Stimulated activated naive CD8-positive, alpha-beta T cell treated with anti-CD3 and anti-CD28 coated beads, Interleukin-15, Interleukin-2, amounts not matched to agents 100 ng/mL and 50 ng/mL, for 24 hours (primary cell): ENCODE measurements at regions not wholly inside any gene's neighbourhood (a gene's known extent, or its start where the extent isn't known, plus 50 kb on each side); places are given as distances from the start of the nearest gene placed in this dataset.
"Not testable (repeated sequence)": the region's sequence is repeated elsewhere in the genome, so short reads cannot be mapped to it uniquely, and the experiment has no call there.

Experiments
- H3K27ac Mint-ChIP-seq: one replicate; pipeline ENCODE4 v1.8.0; 2021; ENCODE audit warnings: mild to moderate bottlenecking, mixed read lengths
- H3K27me3 Mint-ChIP-seq: one replicate; pipeline ENCODE4 v1.8.0; 2021; ENCODE audit warnings: mixed read lengths
- H3K36me3 Mint-ChIP-seq: one replicate; pipeline ENCODE4 v1.8.0; 2021; ENCODE audit warnings: low read depth, mixed read lengths
- H3K4me1 Mint-ChIP-seq: one replicate; pipeline ENCODE4 v1.8.0; 2021; ENCODE audit warnings: low read depth, mixed read lengths
- H3K4me3 Mint-ChIP-seq: one replicate; pipeline ENCODE4 v1.8.0; 2021; ENCODE audit warnings: mild to moderate bottlenecking, mixed read lengths
- H3K9me3 Mint-ChIP-seq: one replicate; pipeline ENCODE4 v1.8.0; 2021; ENCODE audit warnings: mixed read lengths

DNA sequence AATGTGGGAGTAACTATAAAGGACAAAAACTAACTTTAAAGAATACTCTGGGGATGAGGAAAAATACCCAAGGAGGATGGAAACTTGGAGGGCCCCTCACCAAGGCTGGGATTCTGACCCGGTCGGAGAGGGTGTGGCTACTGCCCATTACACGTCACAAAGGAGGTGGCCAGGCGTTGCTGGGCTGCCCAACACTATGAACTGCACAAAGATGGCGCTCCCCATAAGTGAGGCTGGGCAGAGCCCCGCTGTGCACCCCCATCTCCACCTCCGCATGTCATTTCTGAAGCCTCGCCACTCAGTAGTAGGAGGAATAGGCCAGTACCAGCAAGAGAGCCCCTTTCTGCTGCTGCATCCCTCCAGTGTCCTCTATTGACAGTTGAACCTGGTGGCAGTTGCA is 290.1 kb upstream of the ZNF32 start:
- no peak overlapping the region for H3K4me3 Mint-ChIP-seq
- H3K9me3 Mint-ChIP-seq = no peaks in the 10 kb centered on the region
- peaks cover 6% of the 10 kb centered on the region for H3K27me3 Mint-ChIP-seq
- no peak overlapping the region for H3K27ac Mint-ChIP-seq
- H3K36me3 Mint-ChIP-seq = no peaks in the 10 kb centered on the region
- H3K4me1 Mint-ChIP-seq = peaks cover 16% of the 10 kb centered on the region

- no peaks in the 10 kb centered on the region for H3K9me3 Mint-ChIP-seq
- no peaks in the 10 kb centered on the region for H3K27me3 Mint-ChIP-seq
- no peak overlapping the region for H3K4me3 Mint-ChIP-seq
- H3K4me1 Mint-ChIP-seq = no peaks in the 10 kb centered on the region
- no peaks in the 10 kb centered on the region for H3K36me3 Mint-ChIP-seq
- H3K27ac Mint-ChIP-seq = no peak overlapping the region
Observed at GRCh38 chr10:43931308-43931930, 282.7 kb upstream of the ZNF32 start.

- Mint-ChIP-seq H3K36me3 (no peaks in the 10 kb centered on the region), H3K9me3 (no peaks in the 10 kb centered on the region), H3K4me1 (no peaks in the 10 kb centered on the region), H3K4me3 (no peak overlapping the region), H3K27me3 (no peaks in the 10 kb centered on the region), H3K27ac (no peak overlapping the region)
Observed at GRCh38 chr10:43930777-43931176, 282.1 kb upstream of the ZNF32 start.

DNA sequence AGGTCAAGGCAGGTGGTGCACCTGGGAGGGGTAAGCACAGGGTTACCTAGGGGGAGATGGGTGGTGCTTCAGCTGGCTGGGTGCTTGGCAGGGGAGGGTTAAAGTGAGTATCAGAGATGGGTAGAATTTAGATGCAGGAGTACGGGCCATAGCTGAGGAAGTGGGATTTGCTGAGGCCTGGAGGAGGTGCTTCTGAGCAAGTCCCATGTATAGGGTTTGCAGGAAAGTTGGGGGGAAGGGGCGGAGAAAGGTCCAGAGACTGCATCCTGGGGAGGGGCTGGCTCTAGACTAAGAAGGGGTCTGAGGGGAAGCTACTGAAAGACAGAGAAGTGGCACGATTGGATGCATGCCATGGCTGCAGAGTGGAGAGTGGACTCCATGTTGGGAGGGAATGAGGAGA is 281.6 kb upstream of the ZNF32 start:
- Mint-ChIP-seq H3K27me3 (no peaks in the 10 kb centered on the region), H3K4me3 (no peak overlapping the region)

GRCh38 chr10:43929122-43929521 is 280.4 kb upstream of the ZNF32 start:
- no peaks in the 10 kb centered on the region for H3K9me3 Mint-ChIP-seq
- no peak overlapping the region for H3K27ac Mint-ChIP-seq
- no peak overlapping the region for H3K4me3 Mint-ChIP-seq
- no peaks in the 10 kb centered on the region for H3K4me1 Mint-ChIP-seq
- no peaks in the 10 kb centered on the region for H3K36me3 Mint-ChIP-seq
- H3K27me3 Mint-ChIP-seq = no peaks in the 10 kb centered on the region

More for the DNA sequence above, 281.6 kb upstream of the ZNF32 start:
- H3K9me3 Mint-ChIP-seq = no peaks in the 10 kb centered on the region
- H3K27ac Mint-ChIP-seq = no peak overlapping the region
- H3K36me3 Mint-ChIP-seq = no peaks in the 10 kb centered on the region
- no peaks in the 10 kb centered on the region for H3K4me1 Mint-ChIP-seq

GRCh38 chr10:43928425-43928968 is 279.8 kb upstream of the ZNF32 start:
- Mint-ChIP-seq H3K9me3 (no peaks in the 10 kb centered on the region), H3K4me1 (no peaks in the 10 kb centered on the region), H3K27me3 (no peaks in the 10 kb centered on the region), H3K36me3 (no peaks in the 10 kb centered on the region), H3K27ac (no peak overlapping the region), H3K4me3 (no peak overlapping the region)

DNA sequence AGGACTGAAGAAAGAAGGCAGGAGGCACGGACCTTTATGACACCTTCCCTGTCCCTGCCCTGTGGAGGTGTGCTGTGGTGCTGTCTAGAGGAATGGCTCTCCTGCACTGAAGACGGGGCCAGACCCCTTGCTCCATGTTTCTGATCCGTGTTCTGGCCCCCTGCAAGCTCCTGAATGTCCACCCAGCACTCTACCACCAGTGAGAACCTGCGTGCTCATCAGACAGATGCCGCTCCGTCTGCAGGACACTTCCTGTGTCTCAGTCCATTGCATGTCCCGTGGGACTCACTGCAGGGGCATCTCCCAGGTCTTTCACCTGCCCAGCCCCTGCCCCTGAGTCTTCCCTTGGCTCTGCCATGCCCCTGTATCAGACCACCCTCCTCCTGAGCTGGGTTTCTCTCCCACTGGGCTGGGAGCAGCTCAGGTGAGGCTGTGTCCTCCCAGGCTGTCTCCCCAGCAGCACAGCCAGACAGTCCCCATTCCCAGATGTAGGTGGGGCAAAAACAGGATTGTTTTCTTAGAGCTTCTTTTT is 278.3 kb upstream of the ZNF32 start:
- no peaks in the 10 kb centered on the region for H3K36me3 Mint-ChIP-seq
- no peaks in the 10 kb centered on the region for H3K4me1 Mint-ChIP-seq
- H3K27ac Mint-ChIP-seq = no peak overlapping the region
- H3K9me3 Mint-ChIP-seq = no peaks in the 10 kb centered on the region
- no peak overlapping the region for H3K4me3 Mint-ChIP-seq
- H3K27me3 Mint-ChIP-seq = no peaks in the 10 kb centered on the region

DNA sequence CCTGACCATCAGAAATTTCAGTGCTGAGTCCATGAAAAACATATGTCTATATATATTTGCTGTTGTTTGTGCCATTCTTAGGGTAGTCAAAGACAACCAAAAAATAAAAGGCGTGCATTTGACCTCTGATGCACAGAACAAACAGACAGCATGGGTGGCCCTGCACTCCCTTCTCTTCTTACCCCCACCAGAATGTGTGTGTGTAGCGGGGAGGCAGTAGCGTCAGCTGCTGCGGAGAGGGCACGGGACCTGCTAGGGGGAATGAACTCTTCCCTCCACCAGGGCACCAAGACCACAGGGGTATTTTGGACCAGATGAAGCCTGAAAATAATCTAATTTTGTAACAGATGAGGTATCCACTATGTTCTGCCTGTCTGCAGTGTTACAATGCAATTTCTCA is 277.7 kb upstream of the ZNF32 start:
- Mint-ChIP-seq H3K4me3 (no peak overlapping the region), H3K4me1 (no peaks in the 10 kb centered on the region), H3K36me3 (no peaks in the 10 kb centered on the region), H3K27ac (no peak overlapping the region), H3K9me3 (no peaks in the 10 kb centered on the region), H3K27me3 (no peaks in the 10 kb centered on the region)

DNA sequence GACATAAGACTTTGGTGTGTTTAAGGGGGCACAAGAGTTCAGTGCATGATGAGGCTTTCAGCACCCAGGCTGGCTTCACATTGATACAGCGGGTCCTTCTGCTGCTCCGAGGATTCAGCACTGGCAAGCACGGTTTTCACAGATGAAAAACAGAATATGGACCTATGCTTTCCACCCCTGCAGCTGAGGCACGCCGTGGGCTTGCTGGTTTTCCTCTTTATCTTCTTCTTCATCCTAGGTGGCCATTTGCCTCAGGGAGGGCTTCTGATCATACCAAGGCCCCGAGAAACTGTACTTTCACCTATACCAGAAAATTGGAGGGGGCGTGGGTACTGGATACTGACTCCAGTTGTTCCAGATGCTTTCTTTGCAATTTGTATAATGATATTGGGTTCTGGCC is 277.1 kb upstream of the ZNF32 start:
- Mint-ChIP-seq H3K9me3 (no peaks in the 10 kb centered on the region), H3K27ac (no peak overlapping the region), H3K27me3 (no peaks in the 10 kb centered on the region), H3K4me1 (no peaks in the 10 kb centered on the region), H3K36me3 (no peaks in the 10 kb centered on the region), H3K4me3 (no peak overlapping the region)

GRCh38 chr10:43923328-43923727 is 274.6 kb upstream of the ZNF32 start:
- Mint-ChIP-seq H3K27me3 (no peaks in the 10 kb centered on the region), H3K4me3 (no peak overlapping the region), H3K27ac (no peak overlapping the region), H3K9me3 (no peaks in the 10 kb centered on the region), H3K36me3 (no peaks in the 10 kb centered on the region), H3K4me1 (no peaks in the 10 kb centered on the region)

DNA sequence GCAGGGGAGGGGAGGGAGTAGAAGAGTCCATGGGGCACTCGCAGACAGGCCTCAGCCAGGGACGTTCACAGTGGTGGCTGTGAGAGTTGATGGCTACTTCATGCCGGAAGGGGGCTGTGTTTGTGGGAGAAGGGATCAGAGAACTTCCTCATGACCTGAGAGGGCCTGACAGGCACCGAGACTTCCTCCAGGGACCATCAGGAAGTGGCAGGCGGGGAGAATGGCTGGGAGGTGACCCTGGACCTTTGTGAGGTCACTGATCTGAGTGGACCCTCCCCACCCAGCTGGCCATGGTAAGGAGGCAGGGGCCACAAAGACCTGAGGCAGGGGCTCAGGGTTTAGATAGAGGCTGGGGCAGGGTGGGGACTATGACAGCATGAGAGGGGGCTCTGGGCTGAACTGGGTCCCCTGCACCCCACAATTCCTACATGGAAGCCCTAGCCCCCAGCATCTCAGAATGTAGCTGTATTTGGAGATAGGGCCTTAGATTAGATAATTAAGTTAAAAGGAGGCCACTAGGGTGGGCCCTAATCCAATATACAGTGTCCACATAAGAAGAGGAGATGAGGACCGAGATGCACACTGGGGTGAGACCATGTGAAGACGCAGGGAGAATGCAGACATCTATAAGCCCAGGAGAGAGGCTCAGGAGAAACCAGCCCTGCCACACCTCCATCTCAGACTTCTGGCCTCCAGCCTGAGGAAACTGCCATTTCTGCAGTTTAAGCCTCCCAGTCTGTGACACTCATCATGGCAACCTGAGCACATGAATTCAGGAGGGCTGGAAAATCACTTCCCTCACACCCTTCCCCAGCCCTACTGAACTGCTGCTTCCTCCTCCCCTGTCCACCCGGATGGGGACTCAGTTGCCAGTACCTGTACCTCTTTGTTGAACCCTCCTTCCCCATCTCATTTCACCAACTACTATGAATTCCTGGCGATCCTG is 273.9 kb upstream of the ZNF32 start:
- Mint-ChIP-seq H3K27me3 (no peaks in the 10 kb centered on the region), H3K27ac (no peak overlapping the region)

DNA sequence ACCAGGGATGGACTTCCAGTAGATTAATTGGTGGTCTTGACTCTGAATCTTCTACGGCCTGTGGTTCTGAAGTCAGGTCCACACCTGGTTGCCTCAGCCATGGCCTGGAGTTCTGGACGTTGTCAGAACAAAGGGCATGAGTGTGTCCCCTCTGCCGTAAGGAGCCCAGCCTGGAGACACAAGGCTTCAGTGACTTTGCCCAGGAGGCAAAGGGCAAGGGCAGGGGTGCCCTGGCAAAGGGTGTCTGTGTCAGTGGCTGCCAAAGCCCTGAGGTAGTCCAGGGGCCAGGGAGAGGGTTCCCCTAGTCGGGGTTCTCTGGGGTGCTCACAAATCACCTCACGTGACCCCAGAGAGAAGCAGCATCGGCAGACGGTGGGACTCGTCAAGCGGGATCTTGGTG is 273.2 kb upstream of the ZNF32 start:
- Mint-ChIP-seq H3K36me3 (no peaks in the 10 kb centered on the region), H3K9me3 (no peaks in the 10 kb centered on the region), H3K27me3 (no peaks in the 10 kb centered on the region), H3K4me3 (no peak overlapping the region), H3K4me1 (no peaks in the 10 kb centered on the region), H3K27ac (no peak overlapping the region)

More for the DNA sequence above, 273.9 kb upstream of the ZNF32 start:
- H3K9me3 Mint-ChIP-seq = no peaks in the 10 kb centered on the region
- H3K4me1 Mint-ChIP-seq = no peaks in the 10 kb centered on the region
- no peak overlapping the region for H3K4me3 Mint-ChIP-seq
- no peaks in the 10 kb centered on the region for H3K36me3 Mint-ChIP-seq

GRCh38 chr10:43921478-43921877 is 272.8 kb upstream of the ZNF32 start:
- Mint-ChIP-seq H3K4me3 (no peak overlapping the region), H3K27ac (no peak overlapping the region), H3K27me3 (no peaks in the 10 kb centered on the region), H3K4me1 (no peaks in the 10 kb centered on the region), H3K36me3 (no peaks in the 10 kb centered on the region), H3K9me3 (no peaks in the 10 kb centered on the region)

DNA sequence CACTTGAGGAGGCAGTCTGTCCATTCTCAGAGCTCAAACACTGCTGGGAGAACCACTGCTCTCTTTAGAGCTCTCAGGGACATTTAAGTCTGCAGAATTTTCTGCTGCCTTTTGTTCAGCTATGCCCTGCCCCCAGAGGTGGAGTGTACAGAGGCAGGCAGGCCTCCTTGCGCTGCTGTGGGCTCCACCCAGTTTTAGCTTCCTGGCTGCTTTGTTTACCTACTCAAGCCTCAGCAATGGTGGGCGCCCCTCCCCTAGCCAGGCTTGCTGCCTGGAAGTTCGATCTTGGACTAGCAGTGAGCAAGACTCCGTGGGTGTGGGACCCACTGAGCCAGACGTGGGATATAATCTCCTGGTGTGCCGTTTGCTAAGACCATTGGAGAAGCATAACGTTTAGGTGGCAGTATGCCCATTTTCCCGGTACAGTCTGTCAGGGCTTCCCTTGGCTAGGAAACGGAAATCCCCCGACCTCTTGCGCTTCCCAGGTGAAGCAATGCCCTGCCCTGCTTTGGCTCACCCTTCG is 271.6 kb upstream of the ZNF32 start:
- H3K4me1 Mint-ChIP-seq, H3K27me3 Mint-ChIP-seq, H3K9me3 Mint-ChIP-seq, H3K36me3 Mint-ChIP-seq, H3K27ac Mint-ChIP-seq, H3K4me3 Mint-ChIP-seq: not testable (repeated sequence)

GRCh38 chr10:43913676-43914235 is 265.1 kb upstream of the ZNF32 start:
- H3K27me3 Mint-ChIP-seq = no peaks in the 10 kb centered on the region
- no peaks in the 10 kb centered on the region for H3K4me1 Mint-ChIP-seq
- no peaks in the 10 kb centered on the region for H3K9me3 Mint-ChIP-seq
- no peaks in the 10 kb centered on the region for H3K36me3 Mint-ChIP-seq
- no peak overlapping the region for H3K4me3 Mint-ChIP-seq
- no peak overlapping the region for H3K27ac Mint-ChIP-seq
